WTC11 (cell line): ENCODE measurements at regions not wholly inside any gene's neighbourhood (a gene's known extent, or its start where the extent isn't known, plus 50 kb on each side); places are given as distances from the start of the nearest gene placed in this dataset.

Experiments
- ATAC-seq: fragments of 200-7000 bp; cut with Tn5 transposase; 2 replicates; pipeline ENCODE4 v1.10.0; 2021; ENCODE audit warnings: mild to moderate bottlenecking, moderate library complexity
- CTCF ChIA-PET: fragments of 300-600 bp; sonication (Branson Sonifier 250); formaldehyde crosslinking; loops from one replicate; lab custom pipeline; 2021; ENCODE audit warnings: antibody characterized with exemption; lab: Charles Lee
- POLR2A ChIA-PET: fragments of 350-600 bp; sonication (Branson Sonifier 250); formaldehyde crosslinking; loops from one replicate; lab custom pipeline; 2021; ENCODE audit warnings: antibody characterized with exemption; lab: Charles Lee
- DNase-seq: peaks from one replicate; pipeline ENCODE4 v3.0.0; 2021; ENCODE audit warnings: low spot score
- H3K27ac Mint-ChIP-seq: 2 replicates; pipeline ENCODE4 v1.8.0; 2021; ENCODE audit warnings: mixed read lengths
- H3K27me3 Mint-ChIP-seq: 2 replicates; pipeline ENCODE4 v1.8.0; 2021; ENCODE audit warnings: low read depth, mild to moderate bottlenecking, moderate library complexity, mixed read lengths
- H3K36me3 Mint-ChIP-seq: 2 replicates; pipeline ENCODE4 v1.8.0; 2021; ENCODE audit warnings: mixed read lengths
- H3K4me1 Mint-ChIP-seq: 2 replicates; pipeline ENCODE4 v1.8.0; 2022; ENCODE audit warnings: mixed read lengths
- H3K4me3 Mint-ChIP-seq: 2 replicates; pipeline ENCODE4 v1.8.0; 2021; ENCODE audit warnings: mild to moderate bottlenecking, moderate library complexity, mixed read lengths
- H3K9me3 Mint-ChIP-seq: 2 replicates; pipeline ENCODE4 v1.8.0; 2021; ENCODE audit warnings: mixed read lengths
- AFF4 ChIP-seq: sonication (generic); formaldehyde crosslinking; IDR thresholded peaks from 2 replicates; pipeline ENCODE4 v1.8.1; 2023; ENCODE audit warnings: mild to moderate bottlenecking, missing genetic modification reagents, borderline replicate concordance
- ATF2 ChIP-seq: sonication (generic); formaldehyde crosslinking; IDR thresholded peaks from 2 replicates; pipeline ENCODE4 v1.8.1; 2022; ENCODE audit warnings: low read depth, missing genetic modification reagents, borderline replicate concordance
- ATF6 ChIP-seq: sonication (generic); formaldehyde crosslinking; IDR thresholded peaks from 2 replicates; pipeline ENCODE4 v1.8.1; 2023; ENCODE audit warnings: mild to moderate bottlenecking, missing genetic modification reagents
- CREM ChIP-seq: sonication (generic); formaldehyde crosslinking; IDR thresholded peaks from 2 replicates; pipeline ENCODE4 v1.8.1; 2022; ENCODE audit warnings: mild to moderate bottlenecking, missing genetic modification reagents, moderate library complexity
- E2F5 ChIP-seq: sonication (generic); formaldehyde crosslinking; IDR thresholded peaks from 2 replicates; pipeline ENCODE4 v1.8.1; 2022; ENCODE audit warnings: mild to moderate bottlenecking, moderate library complexity, missing genetic modification reagents
- FOXK1 ChIP-seq: sonication (generic); formaldehyde crosslinking; IDR thresholded peaks from 2 replicates; pipeline ENCODE4 v1.8.0; 2022; ENCODE audit warnings: mild to moderate bottlenecking, moderate library complexity, missing genetic modification reagents
- FOXP4 ChIP-seq: sonication (generic); formaldehyde crosslinking; IDR thresholded peaks from 2 replicates; pipeline ENCODE4 v1.8.0; 2022; ENCODE audit warnings: mild to moderate bottlenecking, missing genetic modification reagents
- GTF2I ChIP-seq: fragments of 250-450 bp; sonication (Bioruptor Pico); conservative IDR thresholded peaks from 2 replicates; pipeline ENCODE4 v1.4.0; 2021; ENCODE audit warnings: mild to moderate bottlenecking
- MLX ChIP-seq: sonication (generic); formaldehyde crosslinking; IDR thresholded peaks from 2 replicates; pipeline ENCODE4 v1.8.1; 2023; ENCODE audit warnings: mild to moderate bottlenecking, missing genetic modification reagents, moderate library complexity
- NFE2L1 ChIP-seq: sonication (generic); formaldehyde crosslinking; IDR thresholded peaks from 2 replicates; pipeline ENCODE4 v1.8.1; 2023; ENCODE audit warnings: missing genetic modification reagents
- SMAD3 ChIP-seq: sonication (generic); formaldehyde crosslinking; IDR thresholded peaks from 2 replicates; pipeline ENCODE4 v1.8.0; 2022; ENCODE audit warnings: missing genetic modification reagents, mild to moderate bottlenecking, borderline replicate concordance
- SOX15 ChIP-seq: fragments of 250-450 bp; sonication (Bioruptor Pico); IDR thresholded peaks from 2 replicates; pipeline ENCODE4 v1.9.0; 2021; ENCODE audit warnings: mild to moderate bottlenecking
- SP1 ChIP-seq: sonication (generic); formaldehyde crosslinking; conservative IDR thresholded peaks from 2 replicates; pipeline ENCODE4 v1.8.1; 2022; ENCODE audit warnings: missing genetic modification reagents
- TCF7 ChIP-seq: sonication (generic); formaldehyde crosslinking; IDR thresholded peaks from 2 replicates; pipeline ENCODE4 v1.8.0; 2022; ENCODE audit warnings: mild to moderate bottlenecking, low read depth, missing genetic modification reagents, moderate library complexity
- TEAD4 ChIP-seq: sonication (generic); formaldehyde crosslinking; IDR thresholded peaks from 2 replicates; pipeline ENCODE4 v1.8.0; 2022; ENCODE audit warnings: mild to moderate bottlenecking, missing genetic modification reagents
- TF ChIP-seq, protein P1 (sequence below): fragments of 200-600 bp; IDR thresholded peaks from 2 replicates; pipeline ENCODE4 v1.8.0; 2022; ENCODE audit warnings: antibody characterized with exemption
- TF ChIP-seq, protein P2 (sequence below): sonication (generic); formaldehyde crosslinking; conservative IDR thresholded peaks from 2 replicates; pipeline ENCODE4 v1.8.1; 2022; ENCODE audit warnings: mild to moderate bottlenecking, missing genetic modification reagents
- TF ChIP-seq, protein P3 (sequence below): sonication (generic); formaldehyde crosslinking; IDR thresholded peaks from 2 replicates; pipeline ENCODE4 v1.8.1; 2022; ENCODE audit warnings: missing genetic modification reagents, borderline replicate concordance

- no peak overlapping the region for H3K27ac Mint-ChIP-seq
- CTCF ChIA-PET = no interaction called here
- ATAC-seq = no peak
- POLR2A ChIA-PET = no interaction called here
- TF ChIP-seq E2F5 (CRISPR knock-in tag) (no peak), ATF6 (CRISPR knock-in tag) (no peak), SOX15 (CRISPR knock-in tag) (no peak), NFE2L1 (no peak), FOXK1 (no peak), GTF2I (CRISPR knock-in tag) (no peak), ATF2 (CRISPR knock-in tag) (no peak), FOXP4 (CRISPR knock-in tag) (no peak), SMAD3 (CRISPR knock-in tag) (no peak), SP1 (no peak), MLX (CRISPR knock-in tag) (no peak), TEAD4 (CRISPR knock-in tag) (no peak)
- TF ChIP-seq, protein P1, sequence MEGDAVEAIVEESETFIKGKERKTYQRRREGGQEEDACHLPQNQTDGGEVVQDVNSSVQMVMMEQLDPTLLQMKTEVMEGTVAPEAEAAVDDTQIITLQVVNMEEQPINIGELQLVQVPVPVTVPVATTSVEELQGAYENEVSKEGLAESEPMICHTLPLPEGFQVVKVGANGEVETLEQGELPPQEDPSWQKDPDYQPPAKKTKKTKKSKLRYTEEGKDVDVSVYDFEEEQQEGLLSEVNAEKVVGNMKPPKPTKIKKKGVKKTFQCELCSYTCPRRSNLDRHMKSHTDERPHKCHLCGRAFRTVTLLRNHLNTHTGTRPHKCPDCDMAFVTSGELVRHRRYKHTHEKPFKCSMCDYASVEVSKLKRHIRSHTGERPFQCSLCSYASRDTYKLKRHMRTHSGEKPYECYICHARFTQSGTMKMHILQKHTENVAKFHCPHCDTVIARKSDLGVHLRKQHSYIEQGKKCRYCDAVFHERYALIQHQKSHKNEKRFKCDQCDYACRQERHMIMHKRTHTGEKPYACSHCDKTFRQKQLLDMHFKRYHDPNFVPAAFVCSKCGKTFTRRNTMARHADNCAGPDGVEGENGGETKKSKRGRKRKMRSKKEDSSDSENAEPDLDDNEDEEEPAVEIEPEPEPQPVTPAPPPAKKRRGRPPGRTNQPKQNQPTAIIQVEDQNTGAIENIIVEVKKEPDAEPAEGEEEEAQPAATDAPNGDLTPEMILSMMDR = no peak
- TF ChIP-seq, protein P2, sequence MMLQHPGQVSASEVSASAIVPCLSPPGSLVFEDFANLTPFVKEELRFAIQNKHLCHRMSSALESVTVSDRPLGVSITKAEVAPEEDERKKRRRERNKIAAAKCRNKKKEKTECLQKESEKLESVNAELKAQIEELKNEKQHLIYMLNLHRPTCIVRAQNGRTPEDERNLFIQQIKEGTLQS (CRISPR knock-in tag) = no peak
- TF ChIP-seq, protein P3, sequence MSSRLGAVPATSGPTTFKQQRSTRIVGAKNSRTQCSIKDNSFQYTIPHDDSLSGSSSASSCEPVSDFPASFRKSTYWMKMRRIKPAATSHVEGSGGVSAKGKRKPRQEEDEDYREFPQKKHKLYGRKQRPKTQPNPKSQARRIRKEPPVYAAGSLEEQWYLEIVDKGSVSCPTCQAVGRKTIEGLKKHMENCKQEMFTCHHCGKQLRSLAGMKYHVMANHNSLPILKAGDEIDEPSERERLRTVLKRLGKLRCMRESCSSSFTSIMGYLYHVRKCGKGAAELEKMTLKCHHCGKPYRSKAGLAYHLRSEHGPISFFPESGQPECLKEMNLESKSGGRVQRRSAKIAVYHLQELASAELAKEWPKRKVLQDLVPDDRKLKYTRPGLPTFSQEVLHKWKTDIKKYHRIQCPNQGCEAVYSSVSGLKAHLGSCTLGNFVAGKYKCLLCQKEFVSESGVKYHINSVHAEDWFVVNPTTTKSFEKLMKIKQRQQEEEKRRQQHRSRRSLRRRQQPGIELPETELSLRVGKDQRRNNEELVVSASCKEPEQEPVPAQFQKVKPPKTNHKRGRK (CRISPR knock-in tag) = no peak
- TF ChIP-seq, all 79 proteins: peak for 0
- Mint-ChIP-seq H3K9me3 (peaks cover 6% of the 10 kb centered on the region; the same call in 1 of the 2 replicates), H3K36me3 (no peaks in the 10 kb centered on the region), H3K4me1 (no peaks in the 10 kb centered on the region), H3K4me3 (no peak overlapping the region), H3K27me3 (no peaks in the 10 kb centered on the region)
- no peak for DNase-seq
Measured at GRCh38 chr10:58081353-58081752, 186.3 kb downstream of the IPMK start.

GRCh38 chr10:58079461-58079860, 188.2 kb downstream of the IPMK start:
- Mint-ChIP-seq H3K27ac (no peak overlapping the region), H3K4me1 (no peaks in the 10 kb centered on the region), H3K36me3 (no peaks in the 10 kb centered on the region), H3K4me3 (no peak overlapping the region), H3K27me3 (no peaks in the 10 kb centered on the region), H3K9me3 (peaks cover 3% of the 10 kb centered on the region; the same call in 1 of the 2 replicates)
- ChIA-PET CTCF (no interaction called here), POLR2A (no interaction called here)
- ATAC-seq (no peak), DNase-seq (no peak)
- no peak for TF ChIP-seq TCF7 (CRISPR knock-in tag)
- no peak for TF ChIP-seq AFF4
- no peak for TF ChIP-seq FOXP4 (CRISPR knock-in tag)
- TF ChIP-seq CREM (CRISPR knock-in tag) = no peak
